Liver (tissue), 8 donors: ENCODE measurements at regions not wholly inside any gene's neighbourhood (a gene's known extent, or its start where the extent isn't known, plus 50 kb on each side); places are given as distances from the start of the nearest gene placed in this dataset.
"Not testable (repeated sequence)": the region's sequence is repeated elsewhere in the genome, so short reads cannot be mapped to it uniquely, and the experiment has no call there.

Experiments used
- DNase-seq: peaks from one replicate; pipeline ENCODE4 v3.0.0-alpha.2; 2017; ENCODE audit warnings: low spot score
- H3K27ac ChIP-seq, 2 donors: one replicate each; pipeline ENCODE4 v1.7.0; 2013; ENCODE audit warnings: inconsistent platforms in 2 of 2, low read length in 2 of 2, control low read depth in 1 of 2, low read depth in 1 of 2, mild to moderate bottlenecking in 1 of 2
- H3K27me3 ChIP-seq, 4 donors: one replicate each; pipeline versions ENCODE4 v1.6.1 to v1.7.0; 2013; ENCODE audit warnings: low read length in 3 of 4, inconsistent platforms in 1 of 4, mild to moderate bottlenecking in 1 of 4, moderate library complexity in 1 of 4; ENCODE audit not compliant: control insufficient read depth in 4 of 4, insufficient read depth in 4 of 4
- H3K36me3 ChIP-seq, 4 donors: one replicate each; pipeline versions ENCODE4 v1.6.1 to v1.7.0; 2013; ENCODE audit warnings: low read length in 3 of 4, mild to moderate bottlenecking in 3 of 4, low read depth in 1 of 4, moderate library complexity in 1 of 4; ENCODE audit not compliant: control insufficient read depth in 4 of 4, insufficient read depth in 3 of 4
- H3K4me1 ChIP-seq, 4 donors: one replicate each; pipeline versions ENCODE4 v1.6.1 to v1.7.0; 2013; ENCODE audit warnings: low read length in 3 of 4, mild to moderate bottlenecking in 3 of 4, moderate library complexity in 1 of 4; ENCODE audit not compliant: control insufficient read depth in 4 of 4, insufficient read depth in 4 of 4
- H3K4me3 ChIP-seq, 3 donors: one replicate each; pipeline versions ENCODE4 v1.6.1 to v1.7.0; 2013; ENCODE audit warnings: low read length in 3 of 3, control low read depth in 1 of 3, low read depth in 1 of 3, mild to moderate bottlenecking in 1 of 3
- H3K9ac ChIP-seq, 2 donors: one replicate each; pipeline ENCODE4 v1.7.0; 2013; ENCODE audit warnings: low read length in 2 of 2, mild to moderate bottlenecking in 2 of 2, moderate library complexity in 2 of 2, control low read depth in 1 of 2, low read depth in 1 of 2
- H3K9me3 ChIP-seq, 4 donors: one replicate each; pipeline versions ENCODE4 v1.6.1 to v1.7.0; 2013; ENCODE audit warnings: low read length in 3 of 4; ENCODE audit not compliant: control insufficient read depth in 4 of 4
- ATF3 ChIP-seq: IDR thresholded peaks from 2 replicates; pipeline ENCODE4 v1.6.1; 2016; ENCODE audit warnings: antibody characterized with exemption
- EGR1 ChIP-seq, 2 donors: IDR thresholded peaks; 2 replicates each; pipeline ENCODE4 v1.6.1; 2016 to 2018; ENCODE audit warnings: antibody characterized with exemption in 2 of 2, low read depth in 2 of 2
- FOXA1 ChIP-seq: IDR thresholded peaks from 2 replicates; pipeline ENCODE4 v1.6.1; 2016; ENCODE audit warnings: antibody characterized with exemption
- FOXA2 ChIP-seq: IDR thresholded peaks from 2 replicates; pipeline ENCODE4 v1.6.1; 2016; ENCODE audit warnings: antibody characterized with exemption
- GABPA ChIP-seq, 2 donors: IDR thresholded peaks in 1 of 2; conservative IDR thresholded peaks in 1 of 2; 2 replicates each; pipeline ENCODE4 v1.6.1; 2016; ENCODE audit warnings: antibody characterized with exemption in 2 of 2, mild to moderate bottlenecking in 1 of 2, moderate library complexity in 1 of 2
- HNF4A ChIP-seq, 2 donors: conservative IDR thresholded peaks; 2 replicates each; pipeline ENCODE4 v1.6.1; 2016; ENCODE audit warnings: antibody characterized with exemption in 2 of 2, mild to moderate bottlenecking in 2 of 2
- HNF4G ChIP-seq: IDR thresholded peaks from 2 replicates; pipeline ENCODE4 v1.6.1; 2016; ENCODE audit warnings: antibody characterized with exemption
- JUND ChIP-seq, 2 donors: IDR thresholded peaks; 2 replicates each; pipeline ENCODE4 v1.6.1; 2016; ENCODE audit warnings: antibody characterized with exemption in 2 of 2
- MAX ChIP-seq: IDR thresholded peaks from 2 replicates; pipeline ENCODE4 v1.6.1; 2016; ENCODE audit warnings: antibody characterized with exemption
- NR2F2 ChIP-seq: IDR thresholded peaks from 2 replicates; pipeline ENCODE4 v1.6.1; 2016; ENCODE audit warnings: antibody characterized with exemption
- RAD21 ChIP-seq, 2 donors: IDR thresholded peaks; 2 replicates each; pipeline ENCODE4 v1.6.1; 2016; ENCODE audit warnings: antibody characterized with exemption in 2 of 2, mild to moderate bottlenecking in 2 of 2
- RXRA ChIP-seq, 2 donors: IDR thresholded peaks; 2 replicates each; pipeline ENCODE4 v1.6.1; 2017 to 2018; ENCODE audit warnings: antibody characterized with exemption in 2 of 2, mild to moderate bottlenecking in 1 of 2
- SP1 ChIP-seq: IDR thresholded peaks from 2 replicates; pipeline ENCODE4 v1.6.1; 2018; ENCODE audit warnings: antibody characterized with exemption, mild to moderate bottlenecking
- TAF1 ChIP-seq: conservative IDR thresholded peaks from 2 replicates; pipeline ENCODE4 v1.6.1; 2016; ENCODE audit warnings: antibody characterized with exemption, mild to moderate bottlenecking
- YY1 ChIP-seq: IDR thresholded peaks from 2 replicates; pipeline ENCODE4 v1.6.1; 2016; ENCODE audit warnings: antibody characterized with exemption, mild to moderate bottlenecking
- ZBTB33 ChIP-seq: IDR thresholded peaks from 2 replicates; pipeline ENCODE4 v1.6.1; 2016; ENCODE audit warnings: antibody characterized with exemption
- WGBS: extraction: QIAGEN DNeasy Blood & Tissue Kit; methylation state at CpG from one replicate; pipeline ENCODE4 v1.1.7; 2013; 5-methylcytosine and 5-hydroxymethylcytosine counted together
- TF ChIP-seq, protein P1 (sequence below): fragments of 150-350 bp; IDR thresholded peaks from 2 replicates; pipeline ENCODE4 v1.5.1; 2017; ENCODE audit warnings: improper control_type of control experiment, low read depth, low read length; ENCODE audit not compliant: missing input control
- TF ChIP-seq, protein P2 (sequence below): IDR thresholded peaks from 2 replicates; pipeline ENCODE4 v1.6.1; 2016; ENCODE audit warnings: antibody characterized with exemption, mild to moderate bottlenecking
- donor health status: healthy.
- donor health status: healthy.
- donor health status: healthy.
- donor health status: healthy.
- donor health status: healthy.

GRCh38 chr15:81776976-81777375 is 268.8 kb downstream of the MEX3B start:
- Histone ChIP-seq H3K9ac (no peak overlapping the region), H3K9me3 (no peaks in the 10 kb centered on the region), H3K4me1 (no peaks in the 10 kb centered on the region), H3K27ac (no peak overlapping the region), H3K4me3 (no peak overlapping the region), H3K27me3 (no peaks in the 10 kb centered on the region), H3K36me3 (no peaks in the 10 kb centered on the region)
- TF ChIP-seq ZBTB33 = no peak
- no peak for TF ChIP-seq NR2F2
- TF ChIP-seq TAF1 = no peak
- TF ChIP-seq RXRA (IDR thresholded peaks at IDR 0.05) = no peak
- no peak for TF ChIP-seq HNF4A (conservative IDR thresholded peaks at IDR 0.05)
- no peak for TF ChIP-seq RAD21 (IDR thresholded peaks at IDR 0.05)
- TF ChIP-seq, protein P1, sequence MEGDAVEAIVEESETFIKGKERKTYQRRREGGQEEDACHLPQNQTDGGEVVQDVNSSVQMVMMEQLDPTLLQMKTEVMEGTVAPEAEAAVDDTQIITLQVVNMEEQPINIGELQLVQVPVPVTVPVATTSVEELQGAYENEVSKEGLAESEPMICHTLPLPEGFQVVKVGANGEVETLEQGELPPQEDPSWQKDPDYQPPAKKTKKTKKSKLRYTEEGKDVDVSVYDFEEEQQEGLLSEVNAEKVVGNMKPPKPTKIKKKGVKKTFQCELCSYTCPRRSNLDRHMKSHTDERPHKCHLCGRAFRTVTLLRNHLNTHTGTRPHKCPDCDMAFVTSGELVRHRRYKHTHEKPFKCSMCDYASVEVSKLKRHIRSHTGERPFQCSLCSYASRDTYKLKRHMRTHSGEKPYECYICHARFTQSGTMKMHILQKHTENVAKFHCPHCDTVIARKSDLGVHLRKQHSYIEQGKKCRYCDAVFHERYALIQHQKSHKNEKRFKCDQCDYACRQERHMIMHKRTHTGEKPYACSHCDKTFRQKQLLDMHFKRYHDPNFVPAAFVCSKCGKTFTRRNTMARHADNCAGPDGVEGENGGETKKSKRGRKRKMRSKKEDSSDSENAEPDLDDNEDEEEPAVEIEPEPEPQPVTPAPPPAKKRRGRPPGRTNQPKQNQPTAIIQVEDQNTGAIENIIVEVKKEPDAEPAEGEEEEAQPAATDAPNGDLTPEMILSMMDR = no peak
- no peak for TF ChIP-seq HNF4G
- no peak for TF ChIP-seq FOXA1
- no peak for TF ChIP-seq ATF3
- TF ChIP-seq MAX = no peak
- no peak for TF ChIP-seq FOXA2
- TF ChIP-seq, protein P2, sequence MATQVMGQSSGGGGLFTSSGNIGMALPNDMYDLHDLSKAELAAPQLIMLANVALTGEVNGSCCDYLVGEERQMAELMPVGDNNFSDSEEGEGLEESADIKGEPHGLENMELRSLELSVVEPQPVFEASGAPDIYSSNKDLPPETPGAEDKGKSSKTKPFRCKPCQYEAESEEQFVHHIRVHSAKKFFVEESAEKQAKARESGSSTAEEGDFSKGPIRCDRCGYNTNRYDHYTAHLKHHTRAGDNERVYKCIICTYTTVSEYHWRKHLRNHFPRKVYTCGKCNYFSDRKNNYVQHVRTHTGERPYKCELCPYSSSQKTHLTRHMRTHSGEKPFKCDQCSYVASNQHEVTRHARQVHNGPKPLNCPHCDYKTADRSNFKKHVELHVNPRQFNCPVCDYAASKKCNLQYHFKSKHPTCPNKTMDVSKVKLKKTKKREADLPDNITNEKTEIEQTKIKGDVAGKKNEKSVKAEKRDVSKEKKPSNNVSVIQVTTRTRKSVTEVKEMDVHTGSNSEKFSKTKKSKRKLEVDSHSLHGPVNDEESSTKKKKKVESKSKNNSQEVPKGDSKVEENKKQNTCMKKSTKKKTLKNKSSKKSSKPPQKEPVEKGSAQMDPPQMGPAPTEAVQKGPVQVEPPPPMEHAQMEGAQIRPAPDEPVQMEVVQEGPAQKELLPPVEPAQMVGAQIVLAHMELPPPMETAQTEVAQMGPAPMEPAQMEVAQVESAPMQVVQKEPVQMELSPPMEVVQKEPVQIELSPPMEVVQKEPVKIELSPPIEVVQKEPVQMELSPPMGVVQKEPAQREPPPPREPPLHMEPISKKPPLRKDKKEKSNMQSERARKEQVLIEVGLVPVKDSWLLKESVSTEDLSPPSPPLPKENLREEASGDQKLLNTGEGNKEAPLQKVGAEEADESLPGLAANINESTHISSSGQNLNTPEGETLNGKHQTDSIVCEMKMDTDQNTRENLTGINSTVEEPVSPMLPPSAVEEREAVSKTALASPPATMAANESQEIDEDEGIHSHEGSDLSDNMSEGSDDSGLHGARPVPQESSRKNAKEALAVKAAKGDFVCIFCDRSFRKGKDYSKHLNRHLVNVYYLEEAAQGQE = no peak
- no peak for TF ChIP-seq GABPA (IDR thresholded peaks at IDR 0.05 in 1 of 2, conservative IDR thresholded peaks at IDR 0.05 in 1 of 2)
- TF ChIP-seq SP1 = no peak
- TF ChIP-seq EGR1 (IDR thresholded peaks at IDR 0.05; ENCODE audit: low read depth in 2 of 2) = no peak
- TF ChIP-seq JUND (IDR thresholded peaks at IDR 0.05) = no peak
- TF ChIP-seq YY1 = no peak
- WGBS = 73% methylated on average over 7 of the region's 7 CpGs
- DNase-seq = no peak

GRCh38 chr15:81775779-81776178 is 270.0 kb downstream of the MEX3B start:
- not testable (repeated sequence) for H3K9me3 ChIP-seq, H3K27ac ChIP-seq, H3K9ac ChIP-seq, DNase-seq, H3K4me3 ChIP-seq, H3K36me3 ChIP-seq, H3K4me1 ChIP-seq, H3K27me3 ChIP-seq
- 90% methylated on average over 4 of the region's 4 CpGs for WGBS
